SK-N-SH treated with all-trans-retinoic acid at 6 μM for 48 hours (cell line): ENCODE measurements at regions not wholly inside any gene's neighbourhood (a gene's known extent, or its start where the extent isn't known, plus 50 kb on each side); places are given as distances from the start of the nearest gene placed in this dataset.

Experiments used
- ATAC-seq: fragments of 200-7000 bp; cut with Tn5 transposase; 3 replicates; pipeline ENCODE4 v1.9.1; 2020; ENCODE audit warnings: mild to moderate bottlenecking, moderate library complexity
- ARNTL ChIP-seq: fragments of 450-650 bp; formaldehyde crosslinking; IDR thresholded peaks from 2 replicates; pipeline ENCODE4 v1.5.0; 2020; ENCODE audit warnings: low read depth, mild to moderate bottlenecking, moderate library complexity, borderline replicate concordance
- BACH2 ChIP-seq: fragments of 250-450 bp; sonication (Bioruptor Pico); IDR thresholded peaks from 2 replicates; pipeline ENCODE4 v1.9.0; 2021; ENCODE audit warnings: mild to moderate bottlenecking, borderline replicate concordance
- CSDC2 ChIP-seq: fragments of 250-450 bp; sonication (Bioruptor Pico); IDR thresholded peaks from 2 replicates; pipeline ENCODE4 v1.5.0; 2020; ENCODE audit warnings: mild to moderate bottlenecking, moderate library complexity
- GLIS3 ChIP-seq: fragments of 250-450 bp; sonication (Bioruptor Pico); IDR thresholded peaks from 2 replicates; pipeline ENCODE4 v1.5.0; 2020; ENCODE audit warnings: mild to moderate bottlenecking, moderate library complexity
- ISL1 ChIP-seq: fragments of 250-450 bp; sonication (Bioruptor Pico); IDR thresholded peaks from 2 replicates; pipeline ENCODE4 v2.1.2; 2022; ENCODE audit warnings: mild to moderate bottlenecking, moderate library complexity
- OSR1 ChIP-seq: fragments of 250-450 bp; sonication (Bioruptor Pico); IDR thresholded peaks from 2 replicates; pipeline ENCODE4 v1.8.0; 2022; ENCODE audit warnings: moderate library complexity, mild to moderate bottlenecking, inconsistent platforms
- PPARA ChIP-seq: fragments of 250-450 bp; sonication (Bioruptor Pico); IDR thresholded peaks from 2 replicates; pipeline ENCODE4 v1.5.0; 2020; ENCODE audit warnings: mild to moderate bottlenecking, borderline replicate concordance
- RARB ChIP-seq: fragments of 250-450 bp; sonication (Bioruptor Pico); IDR thresholded peaks from 2 replicates; pipeline ENCODE4 v1.8.0; 2021; ENCODE audit warnings: mild to moderate bottlenecking, moderate library complexity
- SNAI2 ChIP-seq: fragments of 250-450 bp; sonication (Bioruptor Pico); IDR thresholded peaks from 2 replicates; pipeline ENCODE4 v1.5.0; 2020; ENCODE audit warnings: mild to moderate bottlenecking, moderate library complexity
- TCF4 ChIP-seq: fragments of 250-450 bp; sonication (Bioruptor Pico); IDR thresholded peaks from 2 replicates; pipeline ENCODE4 v1.8.0; 2021; ENCODE audit warnings: mild to moderate bottlenecking, moderate library complexity, borderline replicate concordance
- TOX ChIP-seq: fragments of 250-450 bp; sonication (Bioruptor Pico); IDR thresholded peaks from 2 replicates; pipeline ENCODE4 v1.8.0; 2021; ENCODE audit warnings: mild to moderate bottlenecking, moderate library complexity, borderline replicate concordance
- ZC3H10 ChIP-seq: fragments of 250-450 bp; sonication (Bioruptor Pico); IDR thresholded peaks from 2 replicates; pipeline ENCODE4 v1.5.1; 2021; ENCODE audit warnings: mild to moderate bottlenecking, moderate library complexity
- ZFP3 ChIP-seq: fragments of 250-450 bp; sonication (Bioruptor Pico); IDR thresholded peaks from 2 replicates; pipeline ENCODE4 v1.5.0; 2020; ENCODE audit warnings: mild to moderate bottlenecking, moderate library complexity
- ZFP30 ChIP-seq: fragments of 450-650 bp; formaldehyde crosslinking; IDR thresholded peaks from 2 replicates; pipeline ENCODE4 v1.5.0; 2022; ENCODE audit warnings: mild to moderate bottlenecking, moderate library complexity
- ZNF565 ChIP-seq: fragments of 450-650 bp; formaldehyde crosslinking; conservative IDR thresholded peaks from 2 replicates; pipeline ENCODE4 v1.5.0; 2020; ENCODE audit warnings: low read depth, mild to moderate bottlenecking, moderate library complexity
- ZNF70 ChIP-seq: fragments of 450-650 bp; formaldehyde crosslinking; IDR thresholded peaks from 2 replicates; pipeline ENCODE4 v1.5.0; 2020; ENCODE audit warnings: mild to moderate bottlenecking, moderate library complexity
- TF ChIP-seq, protein P1 (sequence below): fragments of 250-450 bp; sonication (Bioruptor Pico); IDR thresholded peaks from 2 replicates; pipeline ENCODE4 v1.5.1; 2021; ENCODE audit warnings: mild to moderate bottlenecking, moderate library complexity
- TF ChIP-seq, protein P2 (sequence below): fragments of 250-450 bp; sonication (Bioruptor Pico); IDR thresholded peaks from 2 replicates; pipeline ENCODE4 v1.8.0; 2021; ENCODE audit warnings: low read depth, mild to moderate bottlenecking, moderate library complexity, borderline replicate concordance
- TF ChIP-seq, protein P3 (sequence below): fragments of 250-450 bp; sonication (Bioruptor Pico); IDR thresholded peaks from 2 replicates; pipeline ENCODE4 v1.8.0; 2020; ENCODE audit warnings: mild to moderate bottlenecking, moderate library complexity, borderline replicate concordance
- TF ChIP-seq, protein P4 (sequence below): fragments of 250-450 bp; sonication (Bioruptor Pico); IDR thresholded peaks from 2 replicates; pipeline ENCODE4 v1.5.0; 2020; ENCODE audit warnings: mild to moderate bottlenecking, moderate library complexity
- TF ChIP-seq, protein P5 (sequence below): fragments of 250-450 bp; sonication (Bioruptor Pico); IDR thresholded peaks from 2 replicates; pipeline ENCODE4 v1.5.1; 2020; ENCODE audit warnings: low read depth, mild to moderate bottlenecking, moderate library complexity

DNA sequence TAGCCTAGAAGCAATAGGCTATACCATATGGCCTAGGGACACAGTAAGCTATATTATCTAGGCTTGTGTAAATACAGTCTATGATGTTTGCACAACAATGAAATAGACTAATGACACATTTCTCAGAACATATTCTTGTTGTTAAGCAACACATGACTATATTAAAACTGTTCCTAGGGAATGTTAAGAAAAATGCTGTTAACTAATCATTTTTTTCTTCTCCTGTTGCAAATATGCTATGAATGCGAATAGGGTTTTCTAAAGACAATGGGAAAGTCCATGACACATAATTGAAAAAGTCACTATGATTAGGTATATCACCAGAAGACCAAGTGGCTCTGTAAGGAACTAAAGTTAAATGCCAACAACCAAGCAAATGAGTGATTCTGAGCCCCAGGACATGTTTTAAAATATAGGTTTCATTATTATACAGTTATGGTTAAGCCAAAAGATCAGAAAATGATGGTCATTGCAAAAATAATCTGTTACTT lies 454.0 kb upstream of the SORCS1 start:
- no peak for ATAC-seq
- TF ChIP-seq TCF4 = no peak
- TF ChIP-seq, protein P1, sequence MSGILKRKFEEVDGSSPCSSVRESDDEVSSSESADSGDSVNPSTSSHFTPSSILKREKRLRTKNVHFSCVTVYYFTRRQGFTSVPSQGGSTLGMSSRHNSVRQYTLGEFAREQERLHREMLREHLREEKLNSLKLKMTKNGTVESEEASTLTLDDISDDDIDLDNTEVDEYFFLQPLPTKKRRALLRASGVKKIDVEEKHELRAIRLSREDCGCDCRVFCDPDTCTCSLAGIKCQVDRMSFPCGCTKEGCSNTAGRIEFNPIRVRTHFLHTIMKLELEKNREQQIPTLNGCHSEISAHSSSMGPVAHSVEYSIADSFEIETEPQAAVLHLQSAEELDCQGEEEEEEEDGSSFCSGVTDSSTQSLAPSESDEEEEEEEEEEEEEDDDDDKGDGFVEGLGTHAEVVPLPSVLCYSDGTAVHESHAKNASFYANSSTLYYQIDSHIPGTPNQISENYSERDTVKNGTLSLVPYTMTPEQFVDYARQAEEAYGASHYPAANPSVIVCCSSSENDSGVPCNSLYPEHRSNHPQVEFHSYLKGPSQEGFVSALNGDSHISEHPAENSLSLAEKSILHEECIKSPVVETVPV (CRISPR knock-in tag) = no peak
- TF ChIP-seq PPARA (CRISPR knock-in tag) = no peak
- TF ChIP-seq RARB = no peak
- TF ChIP-seq, protein P2, sequence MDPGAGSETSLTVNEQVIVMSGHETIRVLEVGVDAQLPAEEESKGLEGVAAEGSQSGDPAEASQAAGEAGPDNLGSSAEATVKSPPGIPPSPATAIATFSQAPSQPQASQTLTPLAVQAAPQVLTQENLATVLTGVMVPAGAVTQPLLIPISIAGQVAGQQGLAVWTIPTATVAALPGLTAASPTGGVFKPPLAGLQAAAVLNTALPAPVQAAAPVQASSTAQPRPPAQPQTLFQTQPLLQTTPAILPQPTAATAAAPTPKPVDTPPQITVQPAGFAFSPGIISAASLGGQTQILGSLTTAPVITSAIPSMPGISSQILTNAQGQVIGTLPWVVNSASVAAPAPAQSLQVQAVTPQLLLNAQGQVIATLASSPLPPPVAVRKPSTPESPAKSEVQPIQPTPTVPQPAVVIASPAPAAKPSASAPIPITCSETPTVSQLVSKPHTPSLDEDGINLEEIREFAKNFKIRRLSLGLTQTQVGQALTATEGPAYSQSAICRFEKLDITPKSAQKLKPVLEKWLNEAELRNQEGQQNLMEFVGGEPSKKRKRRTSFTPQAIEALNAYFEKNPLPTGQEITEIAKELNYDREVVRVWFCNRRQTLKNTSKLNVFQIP (CRISPR knock-in tag) = no peak
- TF ChIP-seq SNAI2 (CRISPR knock-in tag) = no peak
- TF ChIP-seq ISL1 = no peak
- TF ChIP-seq ZFP30 (CRISPR knock-in tag) = no peak
- TF ChIP-seq GLIS3 (CRISPR knock-in tag) = no peak
- TF ChIP-seq, protein P3, sequence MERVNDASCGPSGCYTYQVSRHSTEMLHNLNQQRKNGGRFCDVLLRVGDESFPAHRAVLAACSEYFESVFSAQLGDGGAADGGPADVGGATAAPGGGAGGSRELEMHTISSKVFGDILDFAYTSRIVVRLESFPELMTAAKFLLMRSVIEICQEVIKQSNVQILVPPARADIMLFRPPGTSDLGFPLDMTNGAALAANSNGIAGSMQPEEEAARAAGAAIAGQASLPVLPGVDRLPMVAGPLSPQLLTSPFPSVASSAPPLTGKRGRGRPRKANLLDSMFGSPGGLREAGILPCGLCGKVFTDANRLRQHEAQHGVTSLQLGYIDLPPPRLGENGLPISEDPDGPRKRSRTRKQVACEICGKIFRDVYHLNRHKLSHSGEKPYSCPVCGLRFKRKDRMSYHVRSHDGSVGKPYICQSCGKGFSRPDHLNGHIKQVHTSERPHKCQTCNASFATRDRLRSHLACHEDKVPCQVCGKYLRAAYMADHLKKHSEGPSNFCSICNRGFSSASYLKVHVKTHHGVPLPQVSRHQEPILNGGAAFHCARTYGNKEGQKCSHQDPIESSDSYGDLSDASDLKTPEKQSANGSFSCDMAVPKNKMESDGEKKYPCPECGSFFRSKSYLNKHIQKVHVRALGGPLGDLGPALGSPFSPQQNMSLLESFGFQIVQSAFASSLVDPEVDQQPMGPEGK = no peak
- TF ChIP-seq ZNF70 (CRISPR knock-in tag) = no peak
- TF ChIP-seq OSR1 (CRISPR knock-in tag) = no peak
- no peak for TF ChIP-seq BACH2 (CRISPR knock-in tag)
- no peak for TF ChIP-seq ZNF565 (CRISPR knock-in tag)
- TF ChIP-seq CSDC2 (CRISPR knock-in tag) = no peak
- no peak for TF ChIP-seq ARNTL (CRISPR knock-in tag)

DNA sequence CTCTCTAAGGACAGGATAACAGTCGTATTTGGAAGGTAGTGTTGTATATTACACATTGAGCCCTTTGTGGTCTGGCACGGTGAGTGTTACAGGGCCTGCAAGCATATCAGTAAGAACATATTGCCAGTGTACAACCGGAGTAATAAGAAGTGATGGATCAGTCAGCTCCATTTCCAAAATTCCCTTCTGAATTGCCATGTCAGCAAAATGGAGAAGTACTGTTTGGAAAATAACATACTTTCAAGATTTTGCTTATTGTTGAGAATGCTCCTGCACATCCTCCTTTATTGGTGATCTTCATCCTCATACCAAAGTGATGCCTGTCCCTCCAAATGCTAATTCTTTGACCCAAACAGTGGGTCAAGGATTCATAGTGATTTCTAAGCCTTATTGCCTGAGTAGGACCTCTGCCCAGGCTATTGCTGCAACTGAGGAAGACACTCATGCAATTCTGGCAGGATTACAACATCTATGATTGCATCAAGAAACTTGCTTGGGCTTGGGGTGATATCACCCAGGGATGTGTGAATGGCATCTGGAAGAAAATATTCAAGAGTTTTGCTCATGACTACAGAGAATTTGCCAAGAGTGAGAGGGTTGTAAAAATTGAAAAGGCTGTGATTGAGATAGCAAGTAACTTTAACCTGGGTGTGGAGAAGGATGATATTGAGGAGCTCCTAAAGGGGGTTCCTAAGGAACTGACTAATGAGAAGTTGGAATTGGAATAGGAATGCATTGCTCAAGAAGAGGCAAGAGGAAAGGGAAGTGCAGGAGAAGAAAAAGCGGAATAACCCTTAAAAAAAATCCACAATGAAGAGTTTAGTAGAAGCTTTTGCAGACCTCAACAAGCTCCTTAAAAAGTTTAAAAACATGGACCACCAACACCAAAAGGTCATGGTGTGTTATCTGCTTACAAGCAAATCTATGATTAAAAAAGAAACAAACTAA lies 452.2 kb upstream of the SORCS1 start:
- TF ChIP-seq ARNTL (CRISPR knock-in tag) (no peak), ZNF565 (CRISPR knock-in tag) (no peak), PPARA (CRISPR knock-in tag) (no peak), SNAI2 (CRISPR knock-in tag) (no peak), ZFP30 (CRISPR knock-in tag) (no peak), OSR1 (CRISPR knock-in tag) (no peak), RARB (no peak), ZNF70 (CRISPR knock-in tag) (no peak), ZFP3 (CRISPR knock-in tag) (no peak), ZC3H10 (no peak), TOX (CRISPR knock-in tag) (no peak), GLIS3 (CRISPR knock-in tag) (no peak)
- TF ChIP-seq, protein P4, sequence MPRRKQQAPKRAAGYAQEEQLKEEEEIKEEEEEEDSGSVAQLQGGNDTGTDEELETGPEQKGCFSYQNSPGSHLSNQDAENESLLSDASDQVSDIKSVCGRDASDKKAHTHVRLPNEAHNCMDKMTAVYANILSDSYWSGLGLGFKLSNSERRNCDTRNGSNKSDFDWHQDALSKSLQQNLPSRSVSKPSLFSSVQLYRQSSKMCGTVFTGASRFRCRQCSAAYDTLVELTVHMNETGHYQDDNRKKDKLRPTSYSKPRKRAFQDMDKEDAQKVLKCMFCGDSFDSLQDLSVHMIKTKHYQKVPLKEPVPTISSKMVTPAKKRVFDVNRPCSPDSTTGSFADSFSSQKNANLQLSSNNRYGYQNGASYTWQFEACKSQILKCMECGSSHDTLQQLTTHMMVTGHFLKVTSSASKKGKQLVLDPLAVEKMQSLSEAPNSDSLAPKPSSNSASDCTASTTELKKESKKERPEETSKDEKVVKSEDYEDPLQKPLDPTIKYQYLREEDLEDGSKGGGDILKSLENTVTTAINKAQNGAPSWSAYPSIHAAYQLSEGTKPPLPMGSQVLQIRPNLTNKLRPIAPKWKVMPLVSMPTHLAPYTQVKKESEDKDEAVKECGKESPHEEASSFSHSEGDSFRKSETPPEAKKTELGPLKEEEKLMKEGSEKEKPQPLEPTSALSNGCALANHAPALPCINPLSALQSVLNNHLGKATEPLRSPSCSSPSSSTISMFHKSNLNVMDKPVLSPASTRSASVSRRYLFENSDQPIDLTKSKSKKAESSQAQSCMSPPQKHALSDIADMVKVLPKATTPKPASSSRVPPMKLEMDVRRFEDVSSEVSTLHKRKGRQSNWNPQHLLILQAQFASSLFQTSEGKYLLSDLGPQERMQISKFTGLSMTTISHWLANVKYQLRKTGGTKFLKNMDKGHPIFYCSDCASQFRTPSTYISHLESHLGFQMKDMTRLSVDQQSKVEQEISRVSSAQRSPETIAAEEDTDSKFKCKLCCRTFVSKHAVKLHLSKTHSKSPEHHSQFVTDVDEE (CRISPR knock-in tag) = no peak
- TF ChIP-seq, protein P5, sequence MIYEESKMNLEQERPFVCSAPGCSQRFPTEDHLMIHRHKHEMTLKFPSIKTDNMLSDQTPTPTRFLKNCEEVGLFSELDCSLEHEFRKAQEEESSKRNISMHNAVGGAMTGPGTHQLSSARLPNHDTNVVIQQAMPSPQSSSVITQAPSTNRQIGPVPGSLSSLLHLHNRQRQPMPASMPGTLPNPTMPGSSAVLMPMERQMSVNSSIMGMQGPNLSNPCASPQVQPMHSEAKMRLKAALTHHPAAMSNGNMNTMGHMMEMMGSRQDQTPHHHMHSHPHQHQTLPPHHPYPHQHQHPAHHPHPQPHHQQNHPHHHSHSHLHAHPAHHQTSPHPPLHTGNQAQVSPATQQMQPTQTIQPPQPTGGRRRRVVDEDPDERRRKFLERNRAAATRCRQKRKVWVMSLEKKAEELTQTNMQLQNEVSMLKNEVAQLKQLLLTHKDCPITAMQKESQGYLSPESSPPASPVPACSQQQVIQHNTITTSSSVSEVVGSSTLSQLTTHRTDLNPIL (CRISPR knock-in tag) = no peak
- TF ChIP-seq, protein P1 (CRISPR knock-in tag) = no peak
- TF ChIP-seq, protein P3 = no peak
- no peak for ATAC-seq
